Stimulated activated CD8-positive, alpha-beta memory T cell treated with anti-CD3 and anti-CD28 coated beads, Interleukin-4, amount 100 ng/mL, for 4 hours (primary cell): ENCODE measurements at regions not wholly inside any gene's neighbourhood (a gene's known extent, or its start where the extent isn't known, plus 50 kb on each side); places are given as distances from the start of the nearest gene placed in this dataset.
"Not testable (repeated sequence)": the region's sequence is repeated elsewhere in the genome, so short reads cannot be mapped to it uniquely, and the experiment has no call there.

Experiments
- DNase-seq, 2 donors: peaks; one replicate each; pipeline ENCODE4 v3.0.0-alpha.2; 2020; ENCODE audit warnings: low read depth in 2 of 2, low spot score in 1 of 2

DNA sequence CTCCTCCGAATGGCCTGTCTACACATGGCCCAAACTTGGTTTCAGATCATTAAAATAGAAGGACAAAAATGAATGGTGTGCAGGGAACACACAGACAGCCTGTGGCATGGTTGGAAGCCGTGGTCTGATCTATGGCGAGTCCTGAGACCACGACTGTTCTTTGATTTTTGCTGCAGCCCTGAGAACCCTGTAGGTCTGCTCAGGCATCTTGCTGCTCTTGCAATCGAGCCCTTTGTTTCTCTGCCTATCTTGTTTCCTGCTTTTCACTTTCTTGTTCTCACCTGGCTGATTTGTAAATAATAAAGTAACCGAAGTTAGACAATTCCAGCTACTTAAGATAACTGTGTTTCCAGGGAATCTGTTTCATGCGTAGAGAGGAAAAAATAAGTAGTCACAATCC, 54.1 kb upstream of the NBPF9 start:
- not testable (repeated sequence) for DNase-seq

DNA sequence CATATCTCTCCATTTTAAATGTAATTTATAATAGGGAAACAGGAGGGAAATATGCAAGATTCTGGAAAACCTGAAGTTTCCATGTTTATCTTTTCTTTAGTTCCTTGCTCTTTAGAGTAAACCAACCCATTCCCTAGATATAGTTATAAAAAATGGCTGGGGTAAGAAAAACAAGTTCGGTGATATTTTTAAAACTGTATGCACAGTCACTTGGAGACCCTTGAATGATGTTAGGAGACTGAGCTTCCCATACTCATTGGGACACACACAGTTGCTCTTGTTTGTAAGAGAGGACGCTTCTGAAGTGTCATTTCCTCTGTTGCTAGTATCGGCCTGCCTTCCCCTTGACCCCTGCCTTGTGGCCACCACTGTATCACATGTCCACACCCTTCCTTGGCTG, 55.0 kb upstream of the NBPF9 start:
- not testable (repeated sequence) for DNase-seq

DNA sequence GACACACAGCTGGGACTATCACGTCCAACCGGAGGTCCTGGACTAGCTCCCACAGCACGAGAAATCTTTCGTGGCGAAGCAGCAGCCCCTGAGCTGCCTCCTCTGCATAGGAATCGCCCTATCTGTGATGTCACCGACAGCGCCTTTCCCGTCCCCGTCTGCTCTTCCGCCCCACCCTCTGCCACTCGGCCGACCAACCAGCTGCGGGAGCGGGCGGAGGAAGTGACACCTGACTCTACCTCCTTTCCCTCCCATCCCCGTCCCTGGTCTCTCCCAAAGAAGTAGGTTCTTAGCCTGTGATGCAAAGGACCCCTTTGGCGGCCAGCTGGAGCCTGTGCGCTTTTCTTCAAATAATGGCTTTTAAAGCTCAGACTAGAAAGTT, 59.7 kb upstream of the NBPF9 start:
- DNase-seq: not testable (repeated sequence)

DNA sequence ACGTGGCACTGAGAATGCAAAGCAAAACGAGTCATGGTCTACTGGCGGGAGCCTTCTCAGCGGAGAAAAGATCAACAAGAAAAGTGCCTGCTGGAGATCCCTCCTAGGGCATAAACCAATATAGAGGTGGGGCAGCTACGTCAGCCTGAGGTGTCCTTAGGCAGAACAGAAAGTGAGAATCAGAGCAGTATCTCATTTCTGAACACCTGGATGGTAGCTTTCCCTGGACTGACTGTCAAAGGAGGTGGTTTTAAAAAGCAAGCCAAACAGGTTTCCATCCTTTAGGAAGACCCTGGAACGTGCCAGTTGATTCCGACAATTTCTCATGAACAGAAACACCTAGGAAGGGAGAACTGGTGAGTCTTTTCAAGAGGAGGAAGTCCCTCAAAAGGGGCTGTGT, 71.4 kb upstream of the NBPF9 start:
- DNase-seq: not testable (repeated sequence)

DNA sequence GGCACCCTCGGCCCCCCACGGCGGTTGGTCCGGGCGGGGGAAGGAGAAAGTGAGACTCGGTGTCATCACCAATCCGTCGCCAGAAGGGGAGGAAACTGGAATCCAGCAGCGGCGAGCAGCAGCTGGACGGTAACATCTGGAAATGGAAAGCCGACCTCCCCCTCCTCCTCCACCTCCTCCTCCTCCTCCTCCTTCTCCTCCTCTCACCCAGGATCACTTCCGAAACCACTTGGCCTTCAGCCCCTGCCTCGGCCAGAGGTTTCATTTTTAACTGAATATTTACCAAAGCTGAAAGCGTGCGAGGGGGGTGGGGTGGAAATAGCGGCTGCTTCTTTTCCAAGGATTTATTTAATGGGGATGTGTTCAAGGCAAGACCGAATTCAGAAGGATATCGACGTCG, 72.5 kb upstream of the NBPF9 start:
- DNase-seq: not testable (repeated sequence)

DNA sequence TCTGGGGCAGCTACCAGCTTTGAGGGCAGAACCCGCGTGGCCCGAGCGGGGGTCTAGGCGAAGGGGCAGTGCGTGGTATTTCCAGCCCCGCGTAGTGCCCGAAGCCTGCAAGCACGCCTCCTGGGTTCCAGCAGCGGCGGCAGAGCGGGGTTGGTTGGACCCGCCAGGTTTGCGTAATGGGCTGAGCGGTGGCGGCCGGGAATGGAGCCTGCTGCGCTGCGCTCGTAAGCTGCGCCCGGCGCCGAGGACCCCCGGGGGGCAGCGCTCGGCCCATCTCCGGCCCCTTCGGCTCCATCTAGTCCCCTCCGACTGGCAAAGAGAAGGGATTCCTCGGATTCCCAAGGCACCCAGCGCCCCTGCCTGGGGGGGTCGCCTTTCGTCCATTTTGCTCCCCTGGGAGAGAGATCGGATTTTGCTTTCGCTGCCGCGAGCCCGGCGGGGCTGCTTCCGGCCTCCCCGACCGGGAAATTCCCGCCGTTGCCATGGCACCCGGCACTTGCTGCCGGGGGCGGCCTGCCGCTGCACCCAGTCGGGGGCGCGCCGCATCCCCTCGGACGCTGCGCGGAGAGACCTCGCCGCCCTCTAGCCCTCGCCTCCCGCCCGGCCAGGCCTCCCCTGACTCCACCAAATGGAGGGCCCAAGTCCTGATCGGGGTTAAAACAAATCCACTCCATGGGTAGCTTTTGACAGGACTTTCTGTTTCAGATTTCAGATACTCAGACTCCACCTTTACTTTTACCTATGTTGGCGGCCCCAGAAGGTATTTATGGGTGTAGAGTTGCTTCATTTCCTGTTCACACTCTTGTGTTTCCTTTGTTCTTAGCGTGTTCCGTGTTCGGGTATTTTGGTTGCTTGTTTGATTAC, 73.3 kb upstream of the NBPF9 start:
- peak; percentile 27 to 38 for DNase-seq

DNA sequence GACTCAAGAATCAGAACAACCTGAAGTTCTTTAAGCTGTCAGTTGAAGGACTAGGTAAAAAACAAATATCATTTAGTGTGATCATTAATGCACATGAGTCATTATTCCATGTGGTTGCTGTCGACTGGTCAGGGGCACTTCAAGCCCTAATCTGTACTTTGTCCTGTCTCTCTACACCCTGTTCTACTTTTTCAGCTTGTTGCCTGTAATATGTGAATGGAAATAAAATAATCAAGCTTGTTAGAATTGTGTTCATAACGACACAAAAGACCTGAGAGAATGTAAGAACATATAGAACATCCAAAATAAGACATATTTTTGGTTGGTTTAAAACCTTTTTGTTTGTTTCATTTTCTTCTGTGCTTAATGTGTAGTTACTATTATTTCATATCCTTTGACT, 87.4 kb upstream of the NBPF9 start:
- DNase-seq: not testable (repeated sequence)

DNA sequence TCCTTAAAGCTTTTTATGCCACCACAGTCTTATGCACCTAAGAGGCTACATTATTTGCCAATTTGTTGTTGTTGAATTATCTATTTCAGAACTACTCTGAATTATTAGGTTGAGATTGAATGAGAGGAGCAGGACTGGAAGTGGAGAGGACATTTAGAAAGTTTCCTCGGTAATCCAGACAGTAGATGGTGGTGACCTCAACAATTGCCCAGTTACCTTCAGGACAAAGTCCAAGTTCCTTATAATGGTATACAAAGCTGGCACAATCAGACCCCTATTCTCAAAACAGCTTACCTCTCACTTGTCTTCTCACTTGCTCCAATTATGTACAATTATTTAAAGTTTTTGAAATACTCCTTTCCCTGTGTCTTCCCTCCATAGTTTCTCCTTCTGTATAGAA, 93.3 kb upstream of the NBPF9 start:
- not testable (repeated sequence) for DNase-seq

DNA sequence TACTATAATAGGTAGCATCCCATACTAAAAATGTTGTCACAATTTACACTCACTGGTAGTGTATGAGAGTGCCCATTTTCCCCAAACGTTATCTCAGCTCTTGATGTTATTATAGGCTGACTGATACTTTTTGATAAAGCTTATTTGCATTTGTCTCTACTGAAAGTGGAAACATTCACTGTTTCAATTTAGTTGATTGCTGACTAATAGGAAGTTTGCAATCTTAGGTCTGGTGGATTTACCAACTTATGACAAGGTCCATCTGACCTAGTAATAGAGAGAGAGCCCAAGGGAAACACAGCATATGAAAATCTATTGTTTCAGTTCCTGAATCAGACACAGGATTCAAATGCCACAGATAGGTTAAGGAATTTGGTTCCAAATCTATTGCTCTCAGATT, 97.2 kb upstream of the NBPF9 start:
- DNase-seq: not testable (repeated sequence)

DNA sequence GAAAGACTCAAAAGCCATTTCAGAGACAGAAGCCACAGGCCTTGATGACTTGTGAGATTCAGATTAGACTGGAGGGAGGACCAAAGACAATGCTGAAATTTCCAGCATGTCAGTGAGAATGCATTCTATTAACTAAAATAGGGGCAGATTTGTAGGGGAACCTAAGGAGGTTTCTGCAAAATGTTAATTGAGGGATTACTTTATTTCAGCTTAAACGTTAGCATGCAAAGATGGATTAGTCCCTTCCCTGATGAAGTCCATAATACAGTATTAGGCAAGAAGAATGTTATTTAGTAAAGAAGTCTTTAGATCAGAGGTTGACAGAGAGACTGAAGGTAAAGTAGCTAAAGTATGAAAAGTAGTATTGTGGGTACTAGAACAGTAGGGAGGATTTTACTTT, 98.9 kb upstream of the NBPF9 start:
- DNase-seq: not testable (repeated sequence)

DNA sequence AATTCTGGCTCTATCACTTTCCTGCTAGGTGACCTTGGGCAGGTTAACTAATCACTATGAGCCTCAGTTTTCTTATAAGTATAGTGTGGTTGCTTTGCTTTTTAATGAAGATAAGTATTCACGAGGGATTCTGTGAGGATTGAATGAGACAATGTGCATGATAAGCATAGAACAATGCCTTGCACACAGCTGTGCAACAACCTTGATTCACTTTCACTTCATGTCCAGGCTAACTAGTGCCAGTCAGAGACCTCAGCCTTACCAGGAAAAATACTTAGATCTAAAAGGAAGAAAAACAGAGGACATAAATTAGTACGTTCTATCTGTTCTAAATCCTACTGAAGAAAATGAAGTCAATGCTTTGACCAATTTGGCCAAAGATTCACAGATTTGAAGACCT, 101.0 kb upstream of the NBPF9 start:
- DNase-seq: not testable (repeated sequence)

DNA sequence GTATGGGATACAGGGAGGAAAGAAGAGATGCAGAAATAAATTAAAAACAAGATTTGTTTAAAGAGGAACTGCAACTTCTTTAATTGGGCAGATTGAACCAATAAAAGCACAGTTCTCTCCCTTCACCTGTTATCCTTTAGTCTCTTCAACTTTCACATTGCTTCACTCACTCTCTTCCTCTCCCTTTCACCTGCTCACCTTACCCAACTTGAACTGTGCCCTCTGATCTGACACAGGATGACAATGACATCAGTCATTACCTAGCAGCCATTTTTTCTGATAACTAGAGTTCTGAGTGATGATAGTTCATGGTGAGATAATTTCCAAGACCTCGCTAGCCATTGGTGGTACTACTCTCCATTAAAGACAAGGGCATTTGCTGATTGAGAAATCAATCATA, 105.5 kb upstream of the NBPF9 start:
- not testable (repeated sequence) for DNase-seq

DNA sequence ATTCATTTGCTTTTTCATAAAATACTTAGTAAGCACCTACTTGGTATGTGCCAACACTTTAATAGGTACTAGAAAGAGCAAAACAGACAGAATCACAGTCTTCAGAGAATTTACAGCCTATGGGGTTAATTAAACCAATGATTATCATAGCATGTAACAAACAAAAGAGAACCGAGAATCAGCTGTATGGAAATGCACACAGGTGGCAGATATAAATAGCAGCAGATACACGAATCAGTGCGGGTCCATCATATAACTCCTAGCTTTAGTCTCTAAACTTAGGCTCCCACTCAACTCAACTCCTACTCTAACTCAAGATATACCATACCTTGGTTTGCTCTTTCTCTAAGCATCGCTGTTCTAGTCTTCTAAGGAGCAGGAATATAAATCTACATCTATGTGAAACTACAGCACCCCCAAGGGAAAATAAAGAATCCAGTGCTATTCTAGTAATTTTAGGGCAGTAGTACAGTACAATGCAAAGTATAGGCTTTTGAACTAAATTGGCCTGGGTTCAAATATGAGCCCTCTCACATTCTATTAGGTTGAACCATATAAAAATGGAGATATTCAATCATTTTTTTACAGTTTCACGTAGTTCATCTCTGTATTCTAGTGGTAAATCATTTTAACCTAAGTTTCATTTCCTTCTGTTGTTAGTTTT, 108.5 kb upstream of the NBPF9 start:
- DNase-seq: not testable (repeated sequence)

DNA sequence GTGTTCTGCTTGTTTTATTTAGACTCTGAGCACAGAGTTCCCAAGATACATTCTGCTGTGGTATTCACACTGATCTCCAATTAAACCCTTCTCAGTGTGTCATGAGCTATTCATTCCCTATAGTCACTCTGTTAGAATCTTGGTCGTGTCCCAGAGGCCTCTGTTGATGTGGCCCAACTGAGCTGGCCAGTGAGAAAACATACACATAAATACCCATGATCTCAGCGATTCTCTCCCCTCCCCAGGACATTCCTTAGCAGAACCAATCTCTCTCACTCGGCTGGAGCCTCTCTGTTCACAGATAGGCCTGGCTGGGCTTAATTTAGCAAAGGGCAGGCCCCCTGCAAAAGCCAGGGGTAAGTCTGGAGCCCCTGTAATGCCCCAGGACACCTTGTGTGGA, 109.6 kb upstream of the NBPF9 start:
- DNase-seq: not testable (repeated sequence)

DNA sequence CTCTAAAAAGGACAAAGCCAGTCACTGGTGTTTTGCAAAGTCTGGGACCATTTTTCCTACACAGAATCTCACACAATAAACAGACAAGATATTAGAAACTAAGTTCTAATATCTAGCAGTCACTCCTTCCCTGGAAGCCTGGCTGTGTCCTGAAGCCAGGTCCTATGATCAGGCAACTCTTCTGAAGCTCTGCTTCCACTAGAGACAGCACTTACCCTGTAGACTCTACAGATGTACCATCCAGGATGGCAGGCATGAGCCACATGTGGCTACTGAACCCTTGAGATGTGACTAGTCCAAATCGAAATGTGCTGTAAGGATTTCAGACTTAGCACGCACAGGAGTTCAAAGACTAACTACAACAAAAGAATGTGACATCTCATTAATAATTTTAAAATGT, 110.3 kb upstream of the NBPF9 start:
- DNase-seq: not testable (repeated sequence)

DNA sequence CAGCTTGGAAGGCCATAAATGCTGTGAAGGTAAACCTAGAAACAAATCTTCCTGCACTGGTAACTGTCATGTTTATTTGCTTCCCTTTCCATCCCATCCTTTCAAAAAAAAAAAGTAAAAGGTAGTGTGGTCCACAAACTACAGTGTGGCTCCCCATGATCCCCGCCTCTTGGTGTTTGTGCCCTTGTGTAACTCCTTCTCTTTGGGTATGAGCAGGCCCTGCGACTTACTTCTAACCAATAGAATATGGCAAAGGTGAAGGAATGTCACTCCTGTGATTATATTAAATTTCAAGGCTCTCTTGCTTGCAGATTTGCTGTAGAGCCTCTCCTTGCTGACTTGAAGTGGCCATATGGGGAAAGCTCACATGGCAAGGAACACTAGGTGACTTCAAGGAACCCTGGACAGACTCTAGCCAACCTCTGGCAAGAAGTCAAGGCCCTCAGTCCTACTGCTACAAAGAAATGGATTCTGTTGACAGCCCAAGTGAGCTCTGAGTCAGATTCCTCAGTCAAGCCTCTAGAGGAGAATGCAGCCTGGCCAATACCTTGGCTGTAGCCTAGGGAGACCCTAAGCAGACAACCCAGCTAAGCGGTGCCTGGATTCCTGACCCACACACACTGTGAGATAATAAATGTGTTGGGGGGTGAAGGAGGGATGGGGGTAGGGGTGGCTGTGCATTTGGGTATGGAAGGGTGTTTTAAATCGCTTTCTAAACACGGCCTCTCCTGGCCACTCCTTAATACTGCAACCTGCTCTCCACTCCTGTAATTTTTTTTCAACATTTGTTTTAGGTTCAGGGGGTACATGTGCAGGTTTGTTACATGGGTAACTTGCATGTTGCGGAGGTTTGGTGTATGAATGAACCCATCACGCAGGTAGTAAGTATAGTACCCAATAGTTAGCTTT, 115.0 kb upstream of the NBPF9 start:
- not testable (repeated sequence) for DNase-seq

DNA sequence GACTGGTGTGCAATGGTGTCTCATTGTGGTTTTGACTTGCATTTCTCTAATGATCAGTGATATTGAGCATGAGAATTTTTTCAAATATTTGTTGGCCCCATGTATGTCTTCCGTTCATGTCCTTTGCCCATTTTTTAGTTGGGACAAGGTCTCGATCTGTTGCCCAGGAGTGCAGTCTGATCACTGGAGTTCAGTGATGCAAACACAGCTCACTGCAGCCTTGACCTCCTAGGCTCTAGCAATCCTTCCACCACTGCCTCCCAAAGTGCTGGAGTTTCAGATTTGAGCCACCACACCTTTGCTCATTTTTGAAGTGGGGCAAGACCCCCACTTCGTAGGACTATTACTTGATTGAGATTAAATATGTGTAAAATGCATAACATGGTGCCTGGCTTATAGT, 116.2 kb upstream of the NBPF9 start:
- not testable (repeated sequence) for DNase-seq

DNA sequence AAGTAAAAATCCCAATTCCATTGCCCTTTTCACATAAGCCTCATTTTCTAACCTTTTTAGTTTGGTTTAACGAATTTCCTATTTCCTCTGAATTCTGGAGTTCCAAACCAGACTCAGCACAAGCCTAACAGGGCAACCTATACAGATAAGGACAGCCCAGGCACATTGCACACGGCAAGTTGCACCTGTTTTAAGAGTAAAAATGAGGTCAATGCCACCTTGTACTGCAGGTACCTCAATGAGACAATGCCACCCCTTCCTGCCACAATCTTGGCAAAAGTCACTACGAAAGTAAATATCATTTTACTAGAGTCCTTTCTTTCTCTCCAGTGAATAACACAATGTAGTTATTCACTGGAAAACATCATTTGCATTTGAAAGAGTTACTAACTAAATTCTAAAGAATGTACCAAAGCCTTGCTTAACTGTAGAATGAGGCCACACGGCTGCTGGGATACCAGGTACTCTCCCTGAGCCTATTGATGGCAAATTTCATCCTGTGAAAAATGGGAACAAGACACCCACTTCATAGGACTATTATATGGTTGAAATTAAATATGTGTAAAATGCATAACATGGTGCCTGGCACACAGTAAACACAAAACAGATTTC, 117.2 kb upstream of the NBPF9 start:
- DNase-seq: not testable (repeated sequence)

DNA sequence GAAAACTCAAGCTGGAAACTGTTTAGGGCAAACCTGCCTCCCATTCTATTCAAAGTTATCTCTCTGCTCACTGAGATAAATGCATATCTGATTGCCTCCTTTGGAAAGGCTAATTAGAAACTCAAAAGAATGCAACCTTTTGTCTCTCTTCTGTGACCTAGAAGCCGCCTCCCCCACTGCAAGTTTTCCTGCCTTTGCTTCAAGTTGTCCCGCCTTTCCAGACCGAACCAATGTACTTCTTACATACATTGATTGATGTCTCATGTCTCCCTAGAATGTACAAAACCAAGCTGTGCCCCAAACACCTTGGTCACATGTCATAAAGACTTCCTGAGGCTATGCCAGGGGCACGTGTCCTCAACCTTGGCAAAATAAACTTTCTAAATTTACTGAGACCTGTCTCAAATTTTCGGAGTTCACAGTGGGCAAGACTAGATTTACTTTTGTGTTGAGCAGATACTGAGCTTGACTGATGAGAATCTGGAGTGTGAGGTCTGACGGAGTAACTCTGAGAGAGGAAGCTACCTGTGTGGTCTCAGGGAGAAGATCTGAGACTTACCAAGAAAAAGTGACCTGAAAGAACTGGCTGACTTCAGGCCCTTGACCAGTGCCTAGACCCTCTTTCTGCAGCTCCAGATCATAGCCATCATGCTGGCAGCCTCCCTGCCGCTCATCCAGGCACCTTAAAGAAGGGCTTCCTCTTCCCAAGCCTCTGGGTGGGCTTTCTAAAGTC, 124.7 kb upstream of the NBPF9 start:
- not testable (repeated sequence) for DNase-seq
